MCF 10A (cell line): ENCODE measurements at regions not wholly inside any gene's neighbourhood (a gene's known extent, or its start where the extent isn't known, plus 50 kb on each side); places are given as distances from the start of the nearest gene placed in this dataset.

ENCODE experiments used
- BruUV-seq: library from RNA; stranded (reverse); fragments of 400-500 nt; replicated peaks from 2 replicates; lab custom pipeline; 2021; lab: Mats Ljungman, UMichigan
- CTCF ChIA-PET: fragments of 300-600 bp; sonication (Branson Sonifier 250); formaldehyde crosslinking; extraction: SDS; loops from one replicate; lab custom pipeline; 2021; ENCODE audit warnings: antibody characterized with exemption, inconsistent platforms; lab: Yijun Ruan, JAX
- POLR2A ChIA-PET: fragments of 300-600, 350-650 bp; sonication (Branson Sonifier 250); formaldehyde crosslinking; extraction: SDS; loops from one replicate; lab custom pipeline; 2020; ENCODE audit warnings: antibody characterized with exemption, inconsistent platforms; lab: Yijun Ruan, JAX
- DNase-seq: peaks from one replicate; pipeline ENCODE4 v3.0.0-alpha.2; 2018; ENCODE audit not compliant: unreplicated experiment
- H3K27ac Mint-ChIP-seq: one replicate; pipeline ENCODE4 v1.8.0; 2022; ENCODE audit warnings: mild to moderate bottlenecking, low read depth, mixed read lengths; ENCODE audit not compliant: unreplicated experiment
- H3K27me3 Mint-ChIP-seq: one replicate; pipeline ENCODE4 v1.8.0; 2022; ENCODE audit warnings: mixed read lengths; ENCODE audit not compliant: insufficient read depth, unreplicated experiment
- H3K36me3 Mint-ChIP-seq: one replicate; pipeline ENCODE4 v1.8.0; 2022; ENCODE audit warnings: mild to moderate bottlenecking, moderate library complexity, mixed read lengths; ENCODE audit not compliant: insufficient read depth, unreplicated experiment
- H3K4me1 Mint-ChIP-seq: one replicate; pipeline ENCODE4 v1.8.0; 2022; ENCODE audit warnings: mixed read lengths; ENCODE audit not compliant: insufficient read depth, unreplicated experiment
- H3K4me3 Mint-ChIP-seq: one replicate; pipeline ENCODE4 v1.8.0; 2022; ENCODE audit warnings: mild to moderate bottlenecking, moderate library complexity, mixed read lengths; ENCODE audit not compliant: unreplicated experiment
- H3K9me3 Mint-ChIP-seq: one replicate; pipeline ENCODE4 v1.8.0; 2022; ENCODE audit warnings: mixed read lengths; ENCODE audit not compliant: unreplicated experiment
- CTCF ChIP-seq: fragments of 200-600 bp; IDR thresholded peaks from one replicate; pipeline ENCODE4 v1.8.0; 2022; ENCODE audit warnings: antibody characterized with exemption, mild to moderate bottlenecking; ENCODE audit not compliant: unreplicated experiment
- intact Hi-C: fragments of 100-400 bp; cut with micrococcal nuclease; formaldehyde crosslinking; loops from 2 replicates; pipeline ENCODE4 v1.14.1; 2022

GRCh38 chr13:39918620-39919236 is 263.3 kb downstream of the COG6 start:
- CTCF ChIA-PET = interaction anchor here (0.6 to 1.1 kb wide), 4 partner anchors 19 to 858 kb away, joined by 3 read pairs; no protein-coding TSS in a partner anchor
- no peak for TF ChIP-seq CTCF
- H3K9me3 Mint-ChIP-seq = peaks cover 22% of the 10 kb centered on the region
- intact Hi-C loops = no loop called here
- BruUV-seq = no TSS peak
- no peak overlapping the region for H3K4me3 Mint-ChIP-seq
- H3K27ac Mint-ChIP-seq = peak overlapping the region; percentile 74
- peaks cover 41% of the 10 kb centered on the region for H3K4me1 Mint-ChIP-seq
- peak; percentile 89 for DNase-seq
- peaks cover 7% of the 10 kb centered on the region for H3K36me3 Mint-ChIP-seq
- POLR2A ChIA-PET = interaction anchor here (0.5 to 1.3 kb wide), 7 partner anchors 10 to 353 kb away, joined by 3 to 5 read pairs (median 3); no protein-coding TSS in a partner anchor
- no peaks in the 10 kb centered on the region for H3K27me3 Mint-ChIP-seq

GRCh38 chr13:39920613-39921012 is 265.2 kb downstream of the COG6 start:
- H3K36me3 Mint-ChIP-seq = no peaks in the 10 kb centered on the region
- POLR2A ChIA-PET = interaction anchor here (1.5 kb wide), 1 partner anchor 18 kb away, joined by 5 read pairs; no protein-coding TSS in a partner anchor

GRCh38 chr13:39926345-39926744 is 270.9 kb downstream of the COG6 start:
- peaks cover 4% of the 10 kb centered on the region for H3K4me1 Mint-ChIP-seq
- intact Hi-C loops = no loop called here
- ChIA-PET POLR2A (no interaction called here), CTCF (interaction anchor here (0.6 to 0.7 kb wide), 2 partner anchors 9 to 219 kb away, joined by 3 read pairs; no protein-coding TSS in a partner anchor)
- H3K27me3 Mint-ChIP-seq = no peaks in the 10 kb centered on the region
- TF ChIP-seq CTCF = no peak
- no peaks in the 10 kb centered on the region for H3K36me3 Mint-ChIP-seq
- peaks cover 34% of the 10 kb centered on the region for H3K9me3 Mint-ChIP-seq
- H3K27ac Mint-ChIP-seq = no peak overlapping the region
- no peak overlapping the region for H3K4me3 Mint-ChIP-seq
- no TSS peak for BruUV-seq
- no peak for DNase-seq

More at GRCh38 chr13:39920613-39921012, 265.2 kb downstream of the COG6 start:
- no peak overlapping the region for H3K4me3 Mint-ChIP-seq
- intact Hi-C loops = no loop called here
- DNase-seq = no peak
- BruUV-seq = no TSS peak
- CTCF ChIA-PET = interaction anchor here (0.8 to 1.1 kb wide), 2 partner anchors 23 to 762 kb away, joined by 3 to 4 read pairs; no protein-coding TSS in a partner anchor
- no peaks in the 10 kb centered on the region for H3K27me3 Mint-ChIP-seq
- H3K27ac Mint-ChIP-seq = no peak overlapping the region
- TF ChIP-seq CTCF = no peak
- H3K9me3 Mint-ChIP-seq = peaks cover 40% of the 10 kb centered on the region
- H3K4me1 Mint-ChIP-seq = peaks cover 23% of the 10 kb centered on the region

- intact Hi-C loops = no loop called here
- Mint-ChIP-seq H3K36me3 (no peaks in the 10 kb centered on the region), H3K9me3 (peaks cover 22% of the 10 kb centered on the region), H3K27ac (no peak overlapping the region), H3K4me1 (peaks cover 4% of the 10 kb centered on the region), H3K27me3 (no peaks in the 10 kb centered on the region), H3K4me3 (no peak overlapping the region)
- DNase-seq = no peak
- ChIA-PET POLR2A (interaction anchor here (0.7 to 1.2 kb wide), 3 partner anchors 9 to 151 kb away, joined by 3 to 5 read pairs (median 5); no protein-coding TSS in a partner anchor), CTCF (interaction anchor here (1.4 kb wide), 1 partner anchor 15 kb away, joined by 12 read pairs; no protein-coding TSS in a partner anchor)
- no peak for TF ChIP-seq CTCF
- BruUV-seq = no TSS peak
Measured at GRCh38 chr13:39928261-39928660, 272.8 kb downstream of the COG6 start.
